Uterus (tissue), 3 donors: ENCODE measurements at regions not wholly inside any gene's neighbourhood (a gene's known extent, or its start where the extent isn't known, plus 50 kb on each side); places are given as distances from the start of the nearest gene placed in this dataset.

ENCODE experiments used
- DNase-seq, 2 donors: peaks; one replicate each; pipeline ENCODE4 v3.0.0-alpha.2; 2019 to 2020
- H3K27ac ChIP-seq, 2 donors: fragments of 200-600 bp; sonication (generic); 1 replicate in 1 of 2; 2 replicates in 1 of 2; pipeline ENCODE4 v1.5.1; 2016 to 2018
- H3K27me3 ChIP-seq, 2 donors: fragments of 200-600 bp; sonication (generic); one replicate each; pipeline ENCODE4 v1.5.1; 2018 to 2019; ENCODE audit warnings: control low read depth in 1 of 2
- H3K36me3 ChIP-seq, 2 donors: fragments of 200-600 bp; sonication (generic); one replicate each; pipeline ENCODE4 v1.5.1; 2019; ENCODE audit warnings: control low read depth in 1 of 2
- H3K4me1 ChIP-seq, 2 donors: fragments of 200-600 bp; sonication (generic); one replicate each; pipeline ENCODE4 v1.5.1; 2018 to 2019; ENCODE audit warnings: control low read depth in 1 of 2
- H3K4me3 ChIP-seq, 2 donors: fragments of 200-600 bp; sonication (generic); 1 replicate in 1 of 2; 2 replicates in 1 of 2; pipeline ENCODE4 v1.5.1; 2018 to 2019; ENCODE audit warnings: mild to moderate bottlenecking in 1 of 2
- H3K9me3 ChIP-seq, 2 donors: fragments of 200-600 bp; sonication (generic); one replicate each; pipeline ENCODE4 v1.5.1; 2019; ENCODE audit warnings: control low read depth in 1 of 2
- CTCF ChIP-seq, 4 experiments: fragments of 200-600 bp in 2 of 4; fragments of 450-650 bp in 2 of 4; sonication (generic) in 2 of 4; IDR thresholded peaks; one replicate each; pipeline ENCODE4 v1.5.1; 2016 to 2019; ENCODE audit warnings: antibody characterized with exemption in 4 of 4, mild to moderate bottlenecking in 2 of 4, moderate library complexity in 1 of 4
- POLR2A ChIP-seq, 2 donors: fragments of 450-650 bp; IDR thresholded peaks; one replicate each; pipeline ENCODE4 v1.6.1; 2016; ENCODE audit warnings: antibody characterized with exemption in 2 of 2, mild to moderate bottlenecking in 1 of 2, moderate library complexity in 1 of 2
- intact Hi-C: fragments of 100-400 bp; cut with DNase I; formaldehyde crosslinking; loops from one replicate; pipeline ENCODE4 v1.15.1; 2023; ENCODE audit warnings: low total_unique reads
- donor health status: DM: yes; HTN: yes; CAD: no.

- Histone ChIP-seq H3K27ac (no peak overlapping the region), H3K4me3 (no peak overlapping the region), H3K9me3 (no peaks in the 10 kb centered on the region), H3K27me3 (no peaks in the 10 kb centered on the region), H3K36me3 (no peaks in the 10 kb centered on the region), H3K4me1 (no peaks in the 10 kb centered on the region)
- no peak for DNase-seq
- intact Hi-C loops, result no loop called here
- no peak for TF ChIP-seq POLR2A (IDR thresholded peaks at IDR 0.05)
- no peak for TF ChIP-seq CTCF (IDR thresholded peaks at IDR 0.05)
Measured at GRCh38 chr4:126298271-126298670, 983.5 kb downstream of the FAT4 start.

- Histone ChIP-seq H3K27ac (no peak overlapping the region), H3K9me3 (no peaks in the 10 kb centered on the region), H3K36me3 (no peaks in the 10 kb centered on the region), H3K27me3 (no peaks in the 10 kb centered on the region), H3K4me3 (no peak overlapping the region), H3K4me1 (no peaks in the 10 kb centered on the region)
- intact Hi-C loops, result no loop called here
- peak in 1 of 2 donors; percentile 16 for DNase-seq
- TF ChIP-seq POLR2A (IDR thresholded peaks at IDR 0.05), result no peak
- no peak for TF ChIP-seq CTCF (IDR thresholded peaks at IDR 0.05)
Measured at GRCh38 chr4:126306152-126306869, 991.6 kb downstream of the FAT4 start.

- no peak overlapping the region for H3K4me3 ChIP-seq
- no peaks in the 10 kb centered on the region for H3K36me3 ChIP-seq
- no peaks in the 10 kb centered on the region for H3K4me1 ChIP-seq
- DNase-seq, result no peak
- no peaks in the 10 kb centered on the region for H3K27me3 ChIP-seq
- no peaks in the 10 kb centered on the region for H3K9me3 ChIP-seq
- intact Hi-C loops, result no loop called here
- H3K27ac ChIP-seq, result no peak overlapping the region
- TF ChIP-seq POLR2A (IDR thresholded peaks at IDR 0.05), result no peak
- no peak for TF ChIP-seq CTCF (IDR thresholded peaks at IDR 0.05)
Measured at GRCh38 chr4:126318376-126318775, 1003.6 kb downstream of the FAT4 start.

GRCh38 chr4:126328914-126329313 lies 1014.2 kb downstream of the FAT4 start:
- Histone ChIP-seq H3K27me3 (no peaks in the 10 kb centered on the region), H3K4me3 (no peak overlapping the region), H3K27ac (no peak overlapping the region), H3K4me1 (no peaks in the 10 kb centered on the region), H3K9me3 (no peaks in the 10 kb centered on the region), H3K36me3 (no peaks in the 10 kb centered on the region)
- intact Hi-C loops, result no loop called here
- TF ChIP-seq POLR2A (IDR thresholded peaks at IDR 0.05) (no peak), CTCF (IDR thresholded peaks at IDR 0.05) (no peak)
- no peak for DNase-seq

- intact Hi-C loops, result no loop called here
Measured at GRCh38 chr4:126338548-126338947, 1023.8 kb downstream of the FAT4 start.

More at GRCh38 chr4:126338548-126338947, 1023.8 kb downstream of the FAT4 start:
- no peaks in the 10 kb centered on the region for H3K36me3 ChIP-seq
- DNase-seq, result no peak
- H3K27ac ChIP-seq, result no peak overlapping the region
- no peaks in the 10 kb centered on the region for H3K9me3 ChIP-seq
- H3K27me3 ChIP-seq, result no peaks in the 10 kb centered on the region
- no peak for TF ChIP-seq CTCF (IDR thresholded peaks at IDR 0.05)
- TF ChIP-seq POLR2A (IDR thresholded peaks at IDR 0.05), result no peak
- H3K4me1 ChIP-seq, result no peaks in the 10 kb centered on the region
- H3K4me3 ChIP-seq, result no peak overlapping the region
